ENCODE measurements at regions not wholly inside any gene's neighbourhood (a gene's known extent, or its start where the extent isn't known, plus 50 kb on each side); places are given as distances from the start of the nearest gene placed in this dataset.

- H3F3A ChIP-seq (replicated peaks; ENCODE audit: low read depth) = no peaks in the 10 kb centered on the region
- Mint-ChIP-seq H3K9me3 (peaks cover 3% of the 10 kb centered on the region; the same call in 1 of the 3 replicates), H3K27ac (no peak overlapping the region), H3K27me3 (ENCODE audit: insufficient read depth, low read depth, poor library complexity) (no peaks in the 10 kb centered on the region), H3K36me3 (ENCODE audit: low read depth) (no peaks in the 10 kb centered on the region), H3K4me3 (no peak overlapping the region), H3K4me1 (no peaks in the 10 kb centered on the region)
- no peaks in the 10 kb centered on the region for H3K9me2 ChIP-seq (ENCODE audit: insufficient read depth)
- H3K27ac ChIP-seq (ENCODE audit: low read depth) = no peak overlapping the region
- no peaks in the 10 kb centered on the region for H3K27me3 ChIP-seq (ENCODE audit: insufficient read depth)
- no peak overlapping the region for H3K4me2 ChIP-seq
- H3K36me3 ChIP-seq (ENCODE audit: insufficient read depth) = no peaks in the 10 kb centered on the region
- ATAC-seq (no peak), DNase-seq (ENCODE audit: low spot score) (no peak)
- no peaks in the 10 kb centered on the region for H4K20me1 ChIP-seq (replicated peaks; ENCODE audit: insufficient read depth)
- H3K4me3 ChIP-seq = no peak overlapping the region
- TF ChIP-seq ETS1 (IDR thresholded peaks at IDR 0.05) (no peak), ZNF331 (CRISPR knock-in tag; IDR thresholded peaks at IDR 0.05; ENCODE audit: low read depth) (no peak), EZH2 (IDR thresholded peaks at IDR 0.05; ENCODE audit: low read depth, unreplicated experiment) (no peak), NANOG (IDR thresholded peaks at IDR 0.05; ENCODE audit: borderline replicate concordance) (no peak), CREB1 (CRISPR knock-in tag; IDR thresholded peaks at IDR 0.05; ENCODE audit: low read depth) (no peak), STAT1 (IDR thresholded peaks at IDR 0.05; ENCODE audit: unreplicated experiment) (no peak), EZH2phosphoT487 (IDR thresholded peaks at IDR 0.05; ENCODE audit: unreplicated experiment) (no peak), ZNF114 (CRISPR knock-in tag; IDR thresholded peaks at IDR 0.05) (no peak)
- TF ChIP-seq, protein P1, sequence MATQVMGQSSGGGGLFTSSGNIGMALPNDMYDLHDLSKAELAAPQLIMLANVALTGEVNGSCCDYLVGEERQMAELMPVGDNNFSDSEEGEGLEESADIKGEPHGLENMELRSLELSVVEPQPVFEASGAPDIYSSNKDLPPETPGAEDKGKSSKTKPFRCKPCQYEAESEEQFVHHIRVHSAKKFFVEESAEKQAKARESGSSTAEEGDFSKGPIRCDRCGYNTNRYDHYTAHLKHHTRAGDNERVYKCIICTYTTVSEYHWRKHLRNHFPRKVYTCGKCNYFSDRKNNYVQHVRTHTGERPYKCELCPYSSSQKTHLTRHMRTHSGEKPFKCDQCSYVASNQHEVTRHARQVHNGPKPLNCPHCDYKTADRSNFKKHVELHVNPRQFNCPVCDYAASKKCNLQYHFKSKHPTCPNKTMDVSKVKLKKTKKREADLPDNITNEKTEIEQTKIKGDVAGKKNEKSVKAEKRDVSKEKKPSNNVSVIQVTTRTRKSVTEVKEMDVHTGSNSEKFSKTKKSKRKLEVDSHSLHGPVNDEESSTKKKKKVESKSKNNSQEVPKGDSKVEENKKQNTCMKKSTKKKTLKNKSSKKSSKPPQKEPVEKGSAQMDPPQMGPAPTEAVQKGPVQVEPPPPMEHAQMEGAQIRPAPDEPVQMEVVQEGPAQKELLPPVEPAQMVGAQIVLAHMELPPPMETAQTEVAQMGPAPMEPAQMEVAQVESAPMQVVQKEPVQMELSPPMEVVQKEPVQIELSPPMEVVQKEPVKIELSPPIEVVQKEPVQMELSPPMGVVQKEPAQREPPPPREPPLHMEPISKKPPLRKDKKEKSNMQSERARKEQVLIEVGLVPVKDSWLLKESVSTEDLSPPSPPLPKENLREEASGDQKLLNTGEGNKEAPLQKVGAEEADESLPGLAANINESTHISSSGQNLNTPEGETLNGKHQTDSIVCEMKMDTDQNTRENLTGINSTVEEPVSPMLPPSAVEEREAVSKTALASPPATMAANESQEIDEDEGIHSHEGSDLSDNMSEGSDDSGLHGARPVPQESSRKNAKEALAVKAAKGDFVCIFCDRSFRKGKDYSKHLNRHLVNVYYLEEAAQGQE (IDR thresholded peaks at IDR 0.05; ENCODE audit: unreplicated experiment) = no peak
- TF ChIP-seq, protein P2, sequence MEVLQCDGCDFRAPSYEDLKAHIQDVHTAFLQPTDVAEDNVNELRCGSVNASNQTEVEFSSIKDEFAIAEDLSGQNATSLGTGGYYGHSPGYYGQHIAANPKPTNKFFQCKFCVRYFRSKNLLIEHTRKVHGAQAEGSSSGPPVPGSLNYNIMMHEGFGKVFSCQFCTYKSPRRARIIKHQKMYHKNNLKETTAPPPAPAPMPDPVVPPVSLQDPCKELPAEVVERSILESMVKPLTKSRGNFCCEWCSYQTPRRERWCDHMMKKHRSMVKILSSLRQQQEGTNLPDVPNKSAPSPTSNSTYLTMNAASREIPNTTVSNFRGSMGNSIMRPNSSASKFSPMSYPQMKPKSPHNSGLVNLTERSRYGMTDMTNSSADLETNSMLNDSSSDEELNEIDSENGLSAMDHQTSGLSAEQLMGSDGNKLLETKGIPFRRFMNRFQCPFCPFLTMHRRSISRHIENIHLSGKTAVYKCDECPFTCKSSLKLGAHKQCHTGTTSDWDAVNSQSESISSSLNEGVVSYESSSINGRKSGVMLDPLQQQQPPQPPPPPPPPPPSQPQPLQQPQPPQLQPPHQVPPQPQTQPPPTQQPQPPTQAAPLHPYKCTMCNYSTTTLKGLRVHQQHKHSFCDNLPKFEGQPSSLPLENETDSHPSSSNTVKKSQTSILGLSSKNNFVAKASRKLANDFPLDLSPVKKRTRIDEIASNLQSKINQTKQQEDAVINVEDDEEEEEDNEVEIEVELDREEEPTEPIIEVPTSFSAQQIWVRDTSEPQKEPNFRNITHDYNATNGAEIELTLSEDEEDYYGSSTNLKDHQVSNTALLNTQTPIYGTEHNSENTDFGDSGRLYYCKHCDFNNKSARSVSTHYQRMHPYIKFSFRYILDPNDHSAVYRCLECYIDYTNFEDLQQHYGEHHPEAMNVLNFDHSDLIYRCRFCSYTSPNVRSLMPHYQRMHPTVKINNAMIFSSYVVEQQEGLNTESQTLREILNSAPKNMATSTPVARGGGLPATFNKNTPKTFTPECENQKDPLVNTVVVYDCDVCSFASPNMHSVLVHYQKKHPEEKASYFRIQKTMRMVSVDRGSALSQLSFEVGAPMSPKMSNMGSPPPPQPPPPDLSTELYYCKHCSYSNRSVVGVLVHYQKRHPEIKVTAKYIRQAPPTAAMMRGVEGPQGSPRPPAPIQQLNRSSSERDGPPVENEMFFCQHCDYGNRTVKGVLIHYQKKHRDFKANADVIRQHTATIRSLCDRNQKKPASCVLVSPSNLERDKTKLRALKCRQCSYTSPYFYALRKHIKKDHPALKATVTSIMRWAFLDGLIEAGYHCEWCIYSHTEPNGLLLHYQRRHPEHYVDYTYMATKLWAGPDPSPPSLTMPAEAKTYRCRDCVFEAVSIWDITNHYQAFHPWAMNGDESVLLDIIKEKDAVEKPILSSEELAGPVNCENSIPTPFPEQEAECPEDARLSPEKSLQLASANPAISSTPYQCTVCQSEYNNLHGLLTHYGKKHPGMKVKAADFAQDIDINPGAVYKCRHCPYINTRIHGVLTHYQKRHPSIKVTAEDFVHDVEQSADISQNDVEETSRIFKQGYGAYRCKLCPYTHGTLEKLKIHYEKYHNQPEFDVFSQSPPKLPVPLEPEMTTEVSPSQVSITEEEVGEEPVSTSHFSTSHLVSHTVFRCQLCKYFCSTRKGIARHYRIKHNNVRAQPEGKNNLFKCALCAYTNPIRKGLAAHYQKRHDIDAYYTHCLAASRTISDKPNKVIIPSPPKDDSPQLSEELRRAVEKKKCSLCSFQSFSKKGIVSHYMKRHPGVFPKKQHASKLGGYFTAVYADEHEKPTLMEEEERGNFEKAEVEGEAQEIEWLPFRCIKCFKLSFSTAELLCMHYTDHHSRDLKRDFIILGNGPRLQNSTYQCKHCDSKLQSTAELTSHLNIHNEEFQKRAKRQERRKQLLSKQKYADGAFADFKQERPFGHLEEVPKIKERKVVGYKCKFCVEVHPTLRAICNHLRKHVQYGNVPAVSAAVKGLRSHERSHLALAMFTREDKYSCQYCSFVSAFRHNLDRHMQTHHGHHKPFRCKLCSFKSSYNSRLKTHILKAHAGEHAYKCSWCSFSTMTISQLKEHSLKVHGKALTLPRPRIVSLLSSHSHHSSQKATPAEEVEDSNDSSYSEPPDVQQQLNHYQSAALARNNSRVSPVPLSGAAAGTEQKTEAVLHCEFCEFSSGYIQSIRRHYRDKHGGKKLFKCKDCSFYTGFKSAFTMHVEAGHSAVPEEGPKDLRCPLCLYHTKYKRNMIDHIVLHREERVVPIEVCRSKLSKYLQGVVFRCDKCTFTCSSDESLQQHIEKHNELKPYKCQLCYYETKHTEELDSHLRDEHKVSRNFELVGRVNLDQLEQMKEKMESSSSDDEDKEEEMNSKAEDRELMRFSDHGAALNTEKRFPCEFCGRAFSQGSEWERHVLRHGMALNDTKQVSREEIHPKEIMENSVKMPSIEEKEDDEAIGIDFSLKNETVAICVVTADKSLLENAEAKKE (CRISPR knock-in tag; IDR thresholded peaks at IDR 0.05) = no peak
- no peak overlapping the region for H2AFZ ChIP-seq
- no peaks in the 10 kb centered on the region for H3K4me1 ChIP-seq (ENCODE audit: insufficient read depth)
- H3K79me2 ChIP-seq (replicated peaks; ENCODE audit: insufficient read depth) = no peaks in the 10 kb centered on the region
These were observed 411.6 kb upstream of the ZEB2 start for GRCh38 chr2:144931480-144931879.

Measured in GM23338 (cell line).